Cardiac muscle cell (in vitro differentiated cells and primary cell): ENCODE measurements at regions not wholly inside any gene's neighbourhood (a gene's known extent, or its start where the extent isn't known, plus 50 kb on each side); places are given as distances from the start of the nearest gene placed in this dataset.

ENCODE experiments used
- DNase-seq, 2 donors: peaks; one replicate each; pipeline versions ENCODE4 v3.0.0 to v3.0.0-alpha.2; 2010 to 2017; ENCODE audit warnings: low read depth in 1 of 2, low spot score in 1 of 2
- H3K27ac ChIP-seq: fragments of 200-600 bp; sonication (generic); 2 replicates; pipeline ENCODE4 v1.5.1; 2016
- H3K27me3 ChIP-seq: fragments of 200-600 bp; sonication (generic); 2 replicates; pipeline ENCODE4 v1.6.0; 2016; ENCODE audit warnings: control low read depth
- H3K36me3 ChIP-seq: fragments of 200-600 bp; sonication (generic); 2 replicates; pipeline ENCODE4 v1.5.1; 2016; ENCODE audit warnings: control low read depth
- H3K4me1 ChIP-seq: fragments of 200-600 bp; sonication (generic); 2 replicates; pipeline ENCODE4 v1.8.1; 2017; ENCODE audit warnings: low read depth, mild to moderate bottlenecking, mixed run types
- H3K4me3 ChIP-seq: fragments of 200-600 bp; sonication (generic); 2 replicates; pipeline ENCODE4 v1.5.1; 2016; ENCODE audit warnings: mild to moderate bottlenecking
- H3K9me3 ChIP-seq: fragments of 200-600 bp; sonication (generic); 2 replicates; pipeline ENCODE4 v1.5.1; 2017; ENCODE audit warnings: low read depth, mild to moderate bottlenecking, control low read depth
- TF ChIP-seq, protein P1 (sequence below): IDR thresholded peaks from 2 replicates; pipeline ENCODE4 v1.5.1; 2012; ENCODE audit warnings: low read depth, mild to moderate bottlenecking, low read length

DNA sequence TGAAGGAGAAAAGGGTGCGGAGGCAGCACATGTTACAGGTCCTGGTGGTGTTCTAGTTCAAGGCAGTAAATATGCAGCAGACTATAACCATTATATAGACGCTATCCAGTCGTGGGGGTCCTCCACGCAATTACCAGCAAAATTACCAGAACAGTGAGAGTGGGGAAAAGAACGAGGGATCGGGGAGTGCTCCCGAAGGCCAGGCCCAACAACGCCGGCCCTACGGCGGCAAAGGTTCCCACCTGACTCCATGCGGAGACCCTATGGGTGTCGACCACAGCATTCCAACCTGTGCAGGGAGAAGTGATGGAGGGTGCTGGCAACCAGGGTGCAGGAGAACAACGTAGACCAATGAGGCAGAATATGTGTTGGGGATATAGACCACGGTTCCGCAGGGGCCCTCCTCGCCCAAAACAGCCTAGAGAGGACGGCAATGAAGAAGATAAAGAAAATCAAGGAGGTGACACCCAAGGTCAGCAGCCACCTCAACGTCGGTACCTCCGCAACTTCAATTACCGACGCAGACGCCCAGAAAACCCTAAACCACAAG, 89.0 kb upstream of the TPM1 start:
- Histone ChIP-seq H3K4me3 (no peak overlapping the region), H3K27ac (no peak overlapping the region), H3K4me1 (peaks cover 9% of the 10 kb centered on the region), H3K27me3 (no peaks in the 10 kb centered on the region), H3K36me3 (no peaks in the 10 kb centered on the region), H3K9me3 (no peaks in the 10 kb centered on the region)
- TF ChIP-seq, protein P1, sequence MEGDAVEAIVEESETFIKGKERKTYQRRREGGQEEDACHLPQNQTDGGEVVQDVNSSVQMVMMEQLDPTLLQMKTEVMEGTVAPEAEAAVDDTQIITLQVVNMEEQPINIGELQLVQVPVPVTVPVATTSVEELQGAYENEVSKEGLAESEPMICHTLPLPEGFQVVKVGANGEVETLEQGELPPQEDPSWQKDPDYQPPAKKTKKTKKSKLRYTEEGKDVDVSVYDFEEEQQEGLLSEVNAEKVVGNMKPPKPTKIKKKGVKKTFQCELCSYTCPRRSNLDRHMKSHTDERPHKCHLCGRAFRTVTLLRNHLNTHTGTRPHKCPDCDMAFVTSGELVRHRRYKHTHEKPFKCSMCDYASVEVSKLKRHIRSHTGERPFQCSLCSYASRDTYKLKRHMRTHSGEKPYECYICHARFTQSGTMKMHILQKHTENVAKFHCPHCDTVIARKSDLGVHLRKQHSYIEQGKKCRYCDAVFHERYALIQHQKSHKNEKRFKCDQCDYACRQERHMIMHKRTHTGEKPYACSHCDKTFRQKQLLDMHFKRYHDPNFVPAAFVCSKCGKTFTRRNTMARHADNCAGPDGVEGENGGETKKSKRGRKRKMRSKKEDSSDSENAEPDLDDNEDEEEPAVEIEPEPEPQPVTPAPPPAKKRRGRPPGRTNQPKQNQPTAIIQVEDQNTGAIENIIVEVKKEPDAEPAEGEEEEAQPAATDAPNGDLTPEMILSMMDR, result no peak
- no peak for DNase-seq

- DNase-seq, result no peak
- Histone ChIP-seq H3K4me3 (no peak overlapping the region), H3K36me3 (no peaks in the 10 kb centered on the region), H3K9me3 (no peaks in the 10 kb centered on the region), H3K4me1 (peaks cover 9% of the 10 kb centered on the region), H3K27me3 (no peaks in the 10 kb centered on the region), H3K27ac (no peak overlapping the region)
- TF ChIP-seq, protein P1, result no peak
Measured at GRCh38 chr15:62957130-62957529, 85.4 kb upstream of the TPM1 start.

- Histone ChIP-seq H3K4me1 (peaks cover 9% of the 10 kb centered on the region), H3K27ac (no peak overlapping the region), H3K4me3 (no peak overlapping the region), H3K27me3 (no peaks in the 10 kb centered on the region), H3K36me3 (no peaks in the 10 kb centered on the region), H3K9me3 (no peaks in the 10 kb centered on the region)
- TF ChIP-seq, protein P1, result no peak
- DNase-seq, result no peak
Measured at GRCh38 chr15:62958528-62959363, 83.8 kb upstream of the TPM1 start.

DNA sequence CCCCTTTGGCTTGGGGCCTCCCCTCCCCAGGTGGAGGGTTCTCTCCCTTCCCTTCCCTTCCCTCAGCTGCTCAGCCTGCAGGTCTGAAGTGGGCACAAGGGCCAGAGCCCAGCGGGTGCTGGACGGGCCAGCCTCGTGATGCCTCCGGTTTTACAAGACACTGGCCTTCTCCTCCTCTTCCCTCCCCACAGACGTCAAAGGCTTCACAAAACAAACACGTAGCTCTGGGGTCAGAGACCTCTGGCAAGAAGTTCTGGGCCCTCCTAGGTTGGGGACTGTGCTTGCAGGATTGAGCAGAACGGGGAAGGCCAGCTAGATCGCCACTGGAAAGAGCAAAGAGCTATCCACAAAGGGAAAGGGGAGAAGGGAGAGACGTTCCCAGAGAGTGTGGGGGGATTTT, 81.4 kb upstream of the TPM1 start:
- no peaks in the 10 kb centered on the region for H3K27me3 ChIP-seq
- no peak overlapping the region for H3K4me3 ChIP-seq
- H3K4me1 ChIP-seq, result peaks cover 9% of the 10 kb centered on the region
- TF ChIP-seq, protein P1, result no peak
- no peak overlapping the region for H3K27ac ChIP-seq
- no peaks in the 10 kb centered on the region for H3K36me3 ChIP-seq
- DNase-seq, result no peak
- no peaks in the 10 kb centered on the region for H3K9me3 ChIP-seq

- Histone ChIP-seq H3K4me1 (no peaks in the 10 kb centered on the region), H3K27ac (no peak overlapping the region), H3K4me3 (no peak overlapping the region), H3K9me3 (no peaks in the 10 kb centered on the region), H3K27me3 (no peaks in the 10 kb centered on the region), H3K36me3 (no peaks in the 10 kb centered on the region)
- DNase-seq, result no peak
- TF ChIP-seq, protein P1, result no peak
Measured at GRCh38 chr15:62962101-62962995, 80.2 kb upstream of the TPM1 start.
